H9 (cell line): ENCODE measurements at regions not wholly inside any gene's neighbourhood (a gene's known extent, or its start where the extent isn't known, plus 50 kb on each side); places are given as distances from the start of the nearest gene placed in this dataset.
"Not testable (repeated sequence)": the region's sequence is repeated elsewhere in the genome, so short reads cannot be mapped to it uniquely, and the experiment has no call there.

Experiments used
- DNase-seq: peaks from one replicate; pipeline ENCODE4 v3.0.0-alpha.2; 2017
- H2AFZ ChIP-seq: one replicate; pipeline ENCODE4 v1.6.1; 2013; ENCODE audit warnings: mild to moderate bottlenecking, low read length, control low read depth, moderate library complexity
- H2AK5ac ChIP-seq: 2 replicates; pipeline ENCODE4 v1.6.1; 2013; ENCODE audit warnings: low read length, control low read depth, mixed read lengths; ENCODE audit not compliant: insufficient read length
- H2BK120ac ChIP-seq: one replicate; pipeline ENCODE4 v1.6.1; 2013; ENCODE audit warnings: low read depth, mild to moderate bottlenecking, low read length, control low read depth, inconsistent platforms; ENCODE audit not compliant: poor library complexity, severe bottlenecking
- H2BK12ac ChIP-seq: 2 replicates; pipeline ENCODE4 v1.6.1; 2013; ENCODE audit warnings: low read length, control low read depth, mixed read lengths, low read depth; ENCODE audit not compliant: insufficient read length
- H2BK15ac ChIP-seq: 2 replicates; pipeline ENCODE4 v1.6.1; 2013; ENCODE audit warnings: low read depth, low read length, control low read depth
- H2BK20ac ChIP-seq: one replicate; pipeline ENCODE4 v1.6.1; 2013; ENCODE audit warnings: low read depth, mild to moderate bottlenecking, low read length, control low read depth, inconsistent platforms; ENCODE audit not compliant: poor library complexity, severe bottlenecking
- H2BK5ac ChIP-seq: 2 replicates; pipeline ENCODE4 v1.6.1; 2013; ENCODE audit warnings: low read length, control low read depth, mixed read lengths; ENCODE audit not compliant: insufficient read length
- H3K14ac ChIP-seq: 2 replicates; pipeline ENCODE4 v1.6.1; 2013; ENCODE audit warnings: low read length, control low read depth; ENCODE audit not compliant: insufficient read depth
- H3K18ac ChIP-seq: 2 replicates; pipeline ENCODE4 v1.6.1; 2013; ENCODE audit warnings: low read depth, mild to moderate bottlenecking, mixed read lengths, low read length, control low read depth; ENCODE audit not compliant: insufficient read length
- H3K23ac ChIP-seq: 2 replicates; pipeline ENCODE4 v1.6.1; 2013; ENCODE audit warnings: low read length, control low read depth, mixed read lengths, low read depth; ENCODE audit not compliant: insufficient read length
- H3K23me2 ChIP-seq: 2 replicates; pipeline ENCODE4 v1.6.1; 2013; ENCODE audit warnings: low read depth, mild to moderate bottlenecking, mixed read lengths, low read length, control low read depth; ENCODE audit not compliant: insufficient read length, poor library complexity, severe bottlenecking
- H3K27ac ChIP-seq: 2 replicates; pipeline ENCODE4 v1.5.1; 2013; ENCODE audit warnings: low read length, control low read depth, mixed read lengths, low read depth; ENCODE audit not compliant: insufficient read length
- H3K27me3 ChIP-seq: 2 replicates; pipeline ENCODE4 v1.6.1; 2013; ENCODE audit warnings: low read length, control low read depth, inconsistent platforms; ENCODE audit not compliant: insufficient read depth
- H3K4ac ChIP-seq: 2 replicates; pipeline ENCODE4 v1.6.1; 2013; ENCODE audit warnings: low read depth, mild to moderate bottlenecking, control low read depth, inconsistent platforms, low read length, moderate library complexity
- H3K4me1 ChIP-seq: 2 replicates; pipeline ENCODE4 v1.6.1; 2013; ENCODE audit warnings: low read length, control low read depth, inconsistent platforms; ENCODE audit not compliant: insufficient read depth
- H3K4me2 ChIP-seq: 2 replicates; pipeline ENCODE4 v1.6.1; 2013; ENCODE audit warnings: low read length, control low read depth, mixed read lengths; ENCODE audit not compliant: insufficient read length, insufficient read depth
- H3K56ac ChIP-seq: 2 replicates; pipeline ENCODE4 v1.6.1; 2013; ENCODE audit warnings: low read depth, mild to moderate bottlenecking, mixed read lengths, low read length, control low read depth; ENCODE audit not compliant: insufficient read length
- H3K79me1 ChIP-seq: 2 replicates; pipeline ENCODE4 v1.6.1; 2013; ENCODE audit warnings: low read depth, mild to moderate bottlenecking, moderate library complexity, low read length, control low read depth, inconsistent platforms; ENCODE audit not compliant: insufficient read depth, poor library complexity, severe bottlenecking
- H3K79me2 ChIP-seq: 2 replicates; pipeline ENCODE4 v1.6.1; 2013; ENCODE audit warnings: low read length, control low read depth, inconsistent platforms; ENCODE audit not compliant: insufficient read depth
- H3K9ac ChIP-seq: 2 replicates; pipeline ENCODE4 v1.6.1; 2013; ENCODE audit warnings: low read length, control low read depth, mixed read lengths; ENCODE audit not compliant: insufficient read length; ENCODE audit errors: extremely low read depth
- H3K9me3 ChIP-seq: one replicate; pipeline ENCODE4 v1.6.1; 2013; ENCODE audit warnings: low read depth, low read length, inconsistent platforms; ENCODE audit not compliant: control insufficient read depth
- H3T11ph ChIP-seq: one replicate; pipeline ENCODE4 v1.6.1; 2013; ENCODE audit warnings: mild to moderate bottlenecking, low read length, control low read depth, inconsistent platforms
- H4K20me1 ChIP-seq: one replicate; pipeline ENCODE4 v1.6.1; 2013; ENCODE audit not compliant: control insufficient read depth, insufficient read length, insufficient read depth
- H4K5ac ChIP-seq: 2 replicates; pipeline ENCODE4 v1.6.1; 2013; ENCODE audit warnings: low read depth, mild to moderate bottlenecking, mixed read lengths, low read length, control low read depth; ENCODE audit not compliant: insufficient read length
- H4K8ac ChIP-seq: replicated peaks from 2 replicates; pipeline ENCODE4 v1.6.1; 2013; ENCODE audit warnings: low read length, control low read depth, mixed read lengths, low read depth; ENCODE audit not compliant: insufficient read length
- H4K91ac ChIP-seq: 2 replicates; pipeline ENCODE4 v1.6.1; 2013; ENCODE audit warnings: low read depth, mild to moderate bottlenecking, moderate library complexity, mixed read lengths, low read length, control low read depth; ENCODE audit not compliant: insufficient read length
- H3K27ac Mint-ChIP-seq, 3 experiments: 2 replicates in 2 of 3; 3 replicates in 1 of 3; pipeline ENCODE4 v1.8.0; 2020 to 2021; ENCODE audit warnings: mixed read lengths in 3 of 3, mild to moderate bottlenecking in 1 of 3, moderate library complexity in 1 of 3
- H3K27me3 Mint-ChIP-seq: 2 replicates; pipeline ENCODE4 v1.8.0; 2021; ENCODE audit warnings: low read depth, mild to moderate bottlenecking, moderate library complexity, mixed read lengths
- H3K36me3 Mint-ChIP-seq, 3 experiments: 2 replicates in 2 of 3; 3 replicates in 1 of 3; pipeline ENCODE4 v1.8.0; 2020 to 2021; ENCODE audit warnings: low read depth in 3 of 3, mixed read lengths in 3 of 3; ENCODE audit not compliant: insufficient read depth in 1 of 3
- H3K4me1 Mint-ChIP-seq, 2 experiments: 2 replicates each; pipeline ENCODE4 v1.8.0; 2020; ENCODE audit warnings: mixed read lengths in 2 of 2
- H3K4me3 Mint-ChIP-seq, 2 experiments: 2 replicates in 1 of 2; 3 replicates in 1 of 2; pipeline ENCODE4 v1.8.0; 2020 to 2021; ENCODE audit warnings: mild to moderate bottlenecking in 2 of 2, mixed read lengths in 2 of 2, moderate library complexity in 1 of 2
- H3K9me3 Mint-ChIP-seq, 2 experiments: 2 replicates in 1 of 2; 3 replicates in 1 of 2; pipeline ENCODE4 v1.8.0; 2020; ENCODE audit warnings: mild to moderate bottlenecking in 2 of 2, mixed read lengths in 2 of 2, moderate library complexity in 1 of 2
- CTCF ChIP-seq: fragments of 200-600 bp; sonication (generic); conservative IDR thresholded peaks from 3 replicates; pipeline ENCODE4 v1.8.0; 2021; ENCODE audit warnings: antibody characterized with exemption, mild to moderate bottlenecking
- WGBS: extraction: QIAGEN DNeasy Blood & Tissue Kit; methylation state at CpG from one replicate; pipeline ENCODE4 v1.1.7; 2013; ENCODE audit warnings: missing lambda C conversion rate, low lambda C conversion rate, mixed read lengths; ENCODE audit not compliant: insufficient read length; ENCODE audit errors: extremely low coverage; 5-methylcytosine and 5-hydroxymethylcytosine counted together

- DNase-seq, result no peak
- H3K23ac ChIP-seq, result no peak overlapping the region
- no peak overlapping the region for H3K14ac ChIP-seq
- no peaks in the 10 kb centered on the region for H3K4me1 ChIP-seq
- no peak overlapping the region for H2BK12ac ChIP-seq
- no peak overlapping the region for H2AK5ac ChIP-seq
- no peak overlapping the region for H3K4me3 Mint-ChIP-seq
- no peak overlapping the region; a peak in 1 of 7 replicates for H3K27ac Mint-ChIP-seq
- no peaks in the 10 kb centered on the region for H3K9me3 ChIP-seq
- WGBS, result no CpG with 5 or more reads among the region's 4 CpGs
- H3K36me3 Mint-ChIP-seq, result peaks cover 0 to 4% (median 3%) of the 10 kb centered on the region in 3 experiments; a peak in 2 of 7 replicates
- peaks cover 8% of the 10 kb centered on the region in 2 experiments for H3K4me1 Mint-ChIP-seq
- H2AFZ ChIP-seq, result no peak overlapping the region
- H4K91ac ChIP-seq, result no peak overlapping the region
- no peaks in the 10 kb centered on the region for H3K23me2 ChIP-seq
- no peak overlapping the region for H3K56ac ChIP-seq
- no peaks in the 10 kb centered on the region for H3K79me1 ChIP-seq
- peaks cover 5 to 7% of the 10 kb centered on the region in 2 experiments; a peak in 3 of 5 replicates for H3K9me3 Mint-ChIP-seq
- no peak overlapping the region for H4K5ac ChIP-seq
- no peak overlapping the region for H3T11ph ChIP-seq
- no peak overlapping the region for H3K9ac ChIP-seq
- H2BK5ac ChIP-seq, result no peak overlapping the region
- no peaks in the 10 kb centered on the region for H3K79me2 ChIP-seq
- H3K4ac ChIP-seq, result no peak overlapping the region
- H3K4me2 ChIP-seq, result no peak overlapping the region
- TF ChIP-seq CTCF, result no peak
- H3K27ac ChIP-seq, result no peak overlapping the region
- no peaks in the 10 kb centered on the region for H3K27me3 Mint-ChIP-seq
- no peak overlapping the region for H3K18ac ChIP-seq
- no peak overlapping the region for H2BK20ac ChIP-seq
- no peak overlapping the region for H4K8ac ChIP-seq
- no peaks in the 10 kb centered on the region for H3K27me3 ChIP-seq
- no peak overlapping the region for H2BK120ac ChIP-seq
- no peak overlapping the region for H2BK15ac ChIP-seq
- no peaks in the 10 kb centered on the region for H4K20me1 ChIP-seq
Observed at GRCh38 chr10:17523246-17523753, 68.9 kb upstream of the ST8SIA6 start.

DNA sequence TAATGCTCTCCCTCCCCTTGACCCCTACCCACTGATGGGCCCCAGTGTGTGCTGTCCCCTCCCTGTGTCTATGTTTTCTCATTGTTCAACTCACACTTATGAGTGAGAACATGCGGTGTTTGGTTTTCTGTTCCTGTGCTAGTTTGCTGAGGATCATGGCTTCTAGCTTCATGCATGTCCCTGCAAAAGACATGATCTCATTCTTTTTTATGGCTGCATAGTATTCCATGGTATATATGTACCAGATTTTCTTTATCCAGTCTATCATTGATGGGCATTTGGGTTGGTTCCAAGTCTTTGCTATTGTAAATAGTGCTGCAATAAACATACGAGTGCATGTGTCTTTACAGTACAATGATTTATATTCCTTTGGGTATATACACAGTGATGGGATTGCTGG lies 67.9 kb upstream of the ST8SIA6 start:
- not testable (repeated sequence) for H3K27me3 Mint-ChIP-seq, H2BK120ac ChIP-seq, H3K79me1 ChIP-seq, H3K4ac ChIP-seq, H2AFZ ChIP-seq, H2BK12ac ChIP-seq, H3K4me2 ChIP-seq, H3K4me1 ChIP-seq, H3K9me3 Mint-ChIP-seq, H3K27ac ChIP-seq, H3K56ac ChIP-seq, H3K9me3 ChIP-seq, H3K79me2 ChIP-seq, H2BK15ac ChIP-seq, DNase-seq, H3K23ac ChIP-seq, H4K5ac ChIP-seq, H3K18ac ChIP-seq, H2BK20ac ChIP-seq, H4K91ac ChIP-seq, H2BK5ac ChIP-seq, H3K4me3 Mint-ChIP-seq, H2AK5ac ChIP-seq, H3K4me1 Mint-ChIP-seq, H3K14ac ChIP-seq, H3K23me2 ChIP-seq, H3K27ac Mint-ChIP-seq, H4K20me1 ChIP-seq, H3K27me3 ChIP-seq, H3T11ph ChIP-seq, H3K9ac ChIP-seq, H4K8ac ChIP-seq, H3K36me3 Mint-ChIP-seq
- WGBS, result no CpG with 5 or more reads among the region's 2 CpGs
